ENCODE measurements at regions not wholly inside any gene's neighbourhood (a gene's known extent, or its start where the extent isn't known, plus 50 kb on each side); places are given as distances from the start of the nearest gene placed in this dataset.

DNA sequence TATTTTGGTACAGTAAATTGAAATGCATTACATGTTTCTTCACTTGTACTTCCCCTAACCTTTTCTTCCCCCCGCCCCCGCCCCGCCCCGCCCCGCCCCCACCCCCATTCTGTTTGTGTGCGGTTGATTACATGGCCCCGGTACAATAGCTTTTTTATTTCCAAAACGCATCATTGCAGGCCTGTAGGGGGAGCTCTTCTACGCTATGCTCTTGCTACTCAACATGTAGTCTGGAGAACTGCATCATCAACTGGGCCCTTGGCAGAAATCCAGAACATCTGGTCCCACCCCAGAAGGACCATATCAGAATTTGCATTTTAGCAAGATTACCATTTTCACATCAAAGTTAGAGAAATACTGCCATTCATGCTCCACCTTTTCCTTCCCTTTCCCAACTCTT lies 333.3 kb upstream of the DDX53 start:
- Histone ChIP-seq H2BK120ac (ENCODE audit: low read depth, low read length, poor library complexity, severe bottlenecking) (no peak overlapping the region), H3K9ac (ENCODE audit: extremely low read depth, insufficient read length, low read length) (no peak overlapping the region), H4K20me1 (ENCODE audit: control insufficient read depth, insufficient read depth, insufficient read length) (no peaks in the 10 kb centered on the region), H2BK5ac (ENCODE audit: insufficient read length, low read length) (no peak overlapping the region), H2AK5ac (ENCODE audit: insufficient read length, low read length) (no peak overlapping the region), H4K91ac (ENCODE audit: insufficient read length, low read depth, low read length) (no peak overlapping the region), H3K23ac (ENCODE audit: insufficient read length, low read depth, low read length) (no peak overlapping the region), H3K23me2 (ENCODE audit: insufficient read length, low read depth, low read length, poor library complexity, severe bottlenecking) (no peaks in the 10 kb centered on the region), H3K79me2 (ENCODE audit: insufficient read depth, low read length) (no peaks in the 10 kb centered on the region), H2AFZ (ENCODE audit: low read length) (no peak overlapping the region), H2BK12ac (ENCODE audit: insufficient read length, low read depth, low read length) (no peak overlapping the region), H3T11ph (ENCODE audit: low read length) (no peak overlapping the region), H3K9me3 (ENCODE audit: control insufficient read depth, low read depth, low read length) (no peaks in the 10 kb centered on the region), H4K5ac (ENCODE audit: insufficient read length, low read depth, low read length) (no peak overlapping the region), H3K27me3 (ENCODE audit: insufficient read depth, low read length) (no peaks in the 10 kb centered on the region), H2BK20ac (ENCODE audit: low read depth, low read length, poor library complexity, severe bottlenecking) (no peak overlapping the region), H4K8ac (replicated peaks; ENCODE audit: insufficient read length, low read depth, low read length) (no peak overlapping the region), H3K4ac (ENCODE audit: low read depth, low read length) (no peak overlapping the region), H3K18ac (ENCODE audit: insufficient read length, low read depth, low read length) (no peak overlapping the region), H3K56ac (ENCODE audit: insufficient read length, low read depth, low read length) (no peak overlapping the region), H3K4me2 (ENCODE audit: insufficient read depth, insufficient read length, low read length) (no peak overlapping the region), H3K79me1 (ENCODE audit: insufficient read depth, low read depth, low read length, poor library complexity, severe bottlenecking) (no peaks in the 10 kb centered on the region), H2BK15ac (ENCODE audit: low read depth, low read length) (no peak overlapping the region), H3K14ac (ENCODE audit: insufficient read depth, low read length) (no peak overlapping the region), H3K27ac (ENCODE audit: insufficient read length, low read depth, low read length) (no peak overlapping the region), H3K4me1 (ENCODE audit: insufficient read depth, low read length) (no peaks in the 10 kb centered on the region)
- peaks cover 0 to 4% (median 0%) of the 10 kb centered on the region in 3 experiments; a peak in 2 of 7 replicates for H3K36me3 Mint-ChIP-seq (ENCODE audit: insufficient read depth in 1 of 3, low read depth in 3 of 3)
- DNase-seq = peak; percentile 71
- H3K9me3 Mint-ChIP-seq = peaks cover 18 to 48% of the 10 kb centered on the region in 2 experiments; a peak in 4 of 5 replicates
- peaks cover 10 to 14% of the 10 kb centered on the region in 2 experiments for H3K4me1 Mint-ChIP-seq
- no peaks in the 10 kb centered on the region for H3K27me3 Mint-ChIP-seq (ENCODE audit: low read depth)
- no peak overlapping the region for H3K4me3 Mint-ChIP-seq
- no peak overlapping the region for H3K27ac Mint-ChIP-seq
- WGBS (ENCODE audit: extremely low coverage, insufficient read length, low lambda C conversion rate) = no CpG with 5 or more reads among the region's 9 CpGs
- TF ChIP-seq, protein P1, sequence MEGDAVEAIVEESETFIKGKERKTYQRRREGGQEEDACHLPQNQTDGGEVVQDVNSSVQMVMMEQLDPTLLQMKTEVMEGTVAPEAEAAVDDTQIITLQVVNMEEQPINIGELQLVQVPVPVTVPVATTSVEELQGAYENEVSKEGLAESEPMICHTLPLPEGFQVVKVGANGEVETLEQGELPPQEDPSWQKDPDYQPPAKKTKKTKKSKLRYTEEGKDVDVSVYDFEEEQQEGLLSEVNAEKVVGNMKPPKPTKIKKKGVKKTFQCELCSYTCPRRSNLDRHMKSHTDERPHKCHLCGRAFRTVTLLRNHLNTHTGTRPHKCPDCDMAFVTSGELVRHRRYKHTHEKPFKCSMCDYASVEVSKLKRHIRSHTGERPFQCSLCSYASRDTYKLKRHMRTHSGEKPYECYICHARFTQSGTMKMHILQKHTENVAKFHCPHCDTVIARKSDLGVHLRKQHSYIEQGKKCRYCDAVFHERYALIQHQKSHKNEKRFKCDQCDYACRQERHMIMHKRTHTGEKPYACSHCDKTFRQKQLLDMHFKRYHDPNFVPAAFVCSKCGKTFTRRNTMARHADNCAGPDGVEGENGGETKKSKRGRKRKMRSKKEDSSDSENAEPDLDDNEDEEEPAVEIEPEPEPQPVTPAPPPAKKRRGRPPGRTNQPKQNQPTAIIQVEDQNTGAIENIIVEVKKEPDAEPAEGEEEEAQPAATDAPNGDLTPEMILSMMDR (conservative IDR thresholded peaks at IDR 0.05) = peak; percentile 67
